ENCODE measurements at regions not wholly inside any gene's neighbourhood (a gene's known extent, or its start where the extent isn't known, plus 50 kb on each side); places are given as distances from the start of the nearest gene placed in this dataset.

- DNase-seq (ENCODE audit: low read depth) = no peak
- TF ChIP-seq, protein P1, sequence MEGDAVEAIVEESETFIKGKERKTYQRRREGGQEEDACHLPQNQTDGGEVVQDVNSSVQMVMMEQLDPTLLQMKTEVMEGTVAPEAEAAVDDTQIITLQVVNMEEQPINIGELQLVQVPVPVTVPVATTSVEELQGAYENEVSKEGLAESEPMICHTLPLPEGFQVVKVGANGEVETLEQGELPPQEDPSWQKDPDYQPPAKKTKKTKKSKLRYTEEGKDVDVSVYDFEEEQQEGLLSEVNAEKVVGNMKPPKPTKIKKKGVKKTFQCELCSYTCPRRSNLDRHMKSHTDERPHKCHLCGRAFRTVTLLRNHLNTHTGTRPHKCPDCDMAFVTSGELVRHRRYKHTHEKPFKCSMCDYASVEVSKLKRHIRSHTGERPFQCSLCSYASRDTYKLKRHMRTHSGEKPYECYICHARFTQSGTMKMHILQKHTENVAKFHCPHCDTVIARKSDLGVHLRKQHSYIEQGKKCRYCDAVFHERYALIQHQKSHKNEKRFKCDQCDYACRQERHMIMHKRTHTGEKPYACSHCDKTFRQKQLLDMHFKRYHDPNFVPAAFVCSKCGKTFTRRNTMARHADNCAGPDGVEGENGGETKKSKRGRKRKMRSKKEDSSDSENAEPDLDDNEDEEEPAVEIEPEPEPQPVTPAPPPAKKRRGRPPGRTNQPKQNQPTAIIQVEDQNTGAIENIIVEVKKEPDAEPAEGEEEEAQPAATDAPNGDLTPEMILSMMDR (conservative IDR thresholded peaks at IDR 0.05; ENCODE audit: low read depth, low read length) = no peak
- no peak overlapping the region for H3K4me3 ChIP-seq (ENCODE audit: low read depth, low read length)
These were observed 70.4 kb upstream of the KCNG1 start for GRCh38 chr20:51093240-51093763.

DNA sequence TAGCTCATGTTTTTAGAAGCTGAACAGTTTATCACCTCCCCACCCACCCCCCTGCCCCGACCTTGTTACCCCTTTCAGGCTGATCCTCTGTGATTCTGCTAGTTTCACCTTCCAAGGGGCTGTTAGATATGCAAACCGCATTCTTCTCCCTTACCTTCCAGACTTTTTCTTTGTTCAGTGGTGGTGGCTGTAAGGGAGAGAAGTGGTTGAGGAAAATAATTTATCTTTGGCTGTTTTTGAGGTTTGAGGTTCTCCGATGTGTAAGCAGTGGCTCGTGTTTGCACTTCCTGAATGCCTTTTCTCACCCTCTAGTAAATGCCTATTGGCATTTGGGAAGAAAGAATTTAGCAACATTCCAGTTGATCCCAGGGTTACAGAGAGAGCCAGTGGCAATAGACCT is 69.4 kb upstream of the KCNG1 start:
- H3K4me3 ChIP-seq (ENCODE audit: low read depth, low read length) = no peak overlapping the region
- no peak for DNase-seq (ENCODE audit: low read depth)
- TF ChIP-seq, protein P1 (conservative IDR thresholded peaks at IDR 0.05; ENCODE audit: low read depth, low read length) = no peak

- TF ChIP-seq, protein P1 (conservative IDR thresholded peaks at IDR 0.05; ENCODE audit: low read depth, low read length) = no peak
- no peak for DNase-seq (ENCODE audit: low read depth)
- no peak overlapping the region for H3K4me3 ChIP-seq (ENCODE audit: low read depth, low read length)
These were observed 68.7 kb upstream of the KCNG1 start for GRCh38 chr20:51091406-51092195.

DNA sequence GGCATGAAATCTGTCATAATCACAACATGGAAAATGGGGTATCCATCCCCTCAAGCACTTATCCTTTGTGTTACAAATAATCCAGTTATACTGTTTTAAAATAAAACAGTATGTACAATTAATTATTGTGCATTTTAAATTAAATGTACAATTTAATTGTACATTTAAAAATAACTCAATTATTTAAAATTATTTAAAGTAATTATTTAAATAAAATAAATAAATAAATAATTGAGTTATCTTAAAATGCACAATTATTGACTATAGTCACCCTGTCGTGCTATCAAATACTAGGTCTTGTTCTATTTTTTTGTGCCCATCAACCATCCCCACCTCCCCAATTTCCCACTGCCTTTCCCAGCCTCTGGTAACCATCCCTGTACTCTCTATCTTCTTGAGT is 66.9 kb upstream of the KCNG1 start:
- TF ChIP-seq, protein P1 (conservative IDR thresholded peaks at IDR 0.05; ENCODE audit: low read depth, low read length) = no peak
- H3K4me3 ChIP-seq (ENCODE audit: low read depth, low read length) = no peak overlapping the region
- no peak for DNase-seq (ENCODE audit: low read depth)

DNA sequence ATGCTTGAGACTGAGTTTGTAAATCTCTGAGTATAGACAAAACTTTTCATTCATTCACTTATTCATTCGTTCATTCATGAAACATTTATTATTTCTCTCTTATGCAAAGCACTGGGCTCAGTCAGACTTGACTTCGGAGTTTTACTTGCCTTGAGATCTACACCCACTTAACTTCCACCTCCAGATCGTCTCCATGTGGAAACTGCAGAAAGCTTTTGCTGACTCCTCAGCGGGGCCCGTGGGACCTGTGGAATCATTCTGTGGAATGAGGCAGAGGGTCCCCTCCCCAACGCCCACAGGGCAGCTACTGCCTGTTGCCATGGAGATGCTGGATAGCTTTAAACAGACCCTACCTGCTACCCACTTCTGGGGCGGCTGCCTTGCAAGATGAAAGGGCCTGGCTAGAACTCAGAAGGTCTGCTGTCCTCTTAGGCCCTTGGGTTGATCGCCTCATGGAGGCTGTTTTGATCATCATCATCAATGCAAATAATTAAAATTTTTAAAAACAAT is 66.4 kb upstream of the KCNG1 start:
- TF ChIP-seq, protein P1 (conservative IDR thresholded peaks at IDR 0.05; ENCODE audit: low read depth, low read length) = no peak
- no peak for DNase-seq (ENCODE audit: low read depth)
- no peak overlapping the region for H3K4me3 ChIP-seq (ENCODE audit: low read depth, low read length)

DNA sequence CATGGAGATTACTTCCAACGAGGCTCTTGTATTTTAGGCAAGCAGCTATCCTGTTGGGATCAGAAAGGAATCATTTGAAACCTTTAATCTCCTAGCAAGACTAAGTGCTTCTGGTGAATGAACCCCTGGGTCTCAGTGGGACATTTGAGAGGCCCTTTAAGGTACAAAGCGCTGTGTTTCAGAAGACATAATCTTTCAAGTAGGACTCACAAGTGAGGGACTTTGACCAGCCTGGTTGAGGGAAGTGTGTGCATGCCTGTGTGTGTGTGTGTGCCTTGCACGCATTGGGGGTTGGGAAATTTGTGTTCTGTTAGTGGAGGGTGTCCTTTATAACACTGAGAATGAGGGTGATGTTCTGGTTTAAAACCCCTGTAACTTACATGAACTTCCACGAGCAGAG is 64.4 kb upstream of the KCNG1 start:
- TF ChIP-seq, protein P1 (conservative IDR thresholded peaks at IDR 0.05; ENCODE audit: low read depth, low read length) = no peak
- DNase-seq (ENCODE audit: low read depth) = no peak
- H3K4me3 ChIP-seq (ENCODE audit: low read depth, low read length) = no peak overlapping the region

All from epithelial cell of proximal tubule (primary cell).